ENCODE measurements at regions not wholly inside any gene's neighbourhood (a gene's known extent, or its start where the extent isn't known, plus 50 kb on each side); places are given as distances from the start of the nearest gene placed in this dataset.
"Not testable (repeated sequence)": the region's sequence is repeated elsewhere in the genome, so short reads cannot be mapped to it uniquely, and the experiment has no call there.

DNA sequence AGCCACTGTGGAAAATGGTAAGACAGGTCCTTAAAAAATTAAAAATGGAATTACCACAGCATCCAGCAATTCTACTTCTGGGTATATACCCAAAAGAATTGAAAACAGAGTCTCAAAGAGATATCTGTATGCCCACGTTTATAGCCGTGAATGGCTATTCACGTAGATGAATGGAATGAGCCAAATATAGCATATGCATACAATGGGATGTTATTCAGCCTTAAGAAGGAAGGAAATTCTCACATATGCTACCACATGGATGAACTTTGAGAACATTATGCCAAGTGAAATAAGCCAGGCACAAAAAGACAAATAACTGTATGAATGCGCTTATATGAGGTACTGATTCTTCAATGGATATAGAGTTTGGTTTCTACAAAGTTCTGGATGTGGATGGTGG lies 134.5 kb upstream of the KCNE2 start:
- 50% methylated on average over 4 of the region's 4 CpGs for WGBS (ENCODE audit: low lambda C conversion rate)
- ATAC-seq, result no peak
- H3K36me3 ChIP-seq (replicated peaks in 1 of 2; ENCODE audit: control insufficient read depth in 1 of 2, insufficient read depth in 2 of 2, low read length in 2 of 2), result no peaks in the 10 kb centered on the region
- in situ Hi-C loops (cut with HindIII; ENCODE audit: extremely low pct_ligation_motif_present, low pct_unique_long_range_greater_than_20kb) (no loop called here), intact Hi-C loops (cut with micrococcal nuclease; ENCODE audit: unreplicated experiment) (no loop called here)
- CTCF ChIA-PET (ENCODE audit: low intra/inter-chr PET ratio, low total read pairs), result no interaction called here
- no peak overlapping the region for H3K9ac ChIP-seq (ENCODE audit: insufficient read depth, low read depth, low read length)
- no peak overlapping the region for H3K27ac ChIP-seq (ENCODE audit: extremely low read length, insufficient read depth, low read length)
- no peak overlapping the region for H3K4me2 ChIP-seq (ENCODE audit: low read depth, low read length)
- H3K79me2 ChIP-seq (ENCODE audit: insufficient read depth, low read length), result no peaks in the 10 kb centered on the region
- H2AFZ ChIP-seq (ENCODE audit: low read length), result no peak overlapping the region
- TF ChIP-seq ZNF263 (CRISPR knock-in tag; IDR thresholded peaks at IDR 0.05) (no peak), ZNF883 (CRISPR knock-in tag; IDR thresholded peaks at IDR 0.05; ENCODE audit: not compliant biosample characterization) (no peak), ZNF713 (CRISPR knock-in tag; IDR thresholded peaks at IDR 0.05) (no peak), ZNF124 (CRISPR knock-in tag; IDR thresholded peaks at IDR 0.05) (no peak), YY1 (IDR thresholded peaks at IDR 0.05; ENCODE audit: insufficient read depth, insufficient replicate concordance, low read depth, low read length) (no peak), ZNF205 (CRISPR knock-in tag; IDR thresholded peaks at IDR 0.05) (no peak)
- TF ChIP-seq, protein P1, sequence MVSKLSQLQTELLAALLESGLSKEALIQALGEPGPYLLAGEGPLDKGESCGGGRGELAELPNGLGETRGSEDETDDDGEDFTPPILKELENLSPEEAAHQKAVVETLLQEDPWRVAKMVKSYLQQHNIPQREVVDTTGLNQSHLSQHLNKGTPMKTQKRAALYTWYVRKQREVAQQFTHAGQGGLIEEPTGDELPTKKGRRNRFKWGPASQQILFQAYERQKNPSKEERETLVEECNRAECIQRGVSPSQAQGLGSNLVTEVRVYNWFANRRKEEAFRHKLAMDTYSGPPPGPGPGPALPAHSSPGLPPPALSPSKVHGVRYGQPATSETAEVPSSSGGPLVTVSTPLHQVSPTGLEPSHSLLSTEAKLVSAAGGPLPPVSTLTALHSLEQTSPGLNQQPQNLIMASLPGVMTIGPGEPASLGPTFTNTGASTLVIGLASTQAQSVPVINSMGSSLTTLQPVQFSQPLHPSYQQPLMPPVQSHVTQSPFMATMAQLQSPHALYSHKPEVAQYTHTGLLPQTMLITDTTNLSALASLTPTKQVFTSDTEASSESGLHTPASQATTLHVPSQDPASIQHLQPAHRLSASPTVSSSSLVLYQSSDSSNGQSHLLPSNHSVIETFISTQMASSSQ (IDR thresholded peaks at IDR 0.05; ENCODE audit: low read depth), result no peak
- TF ChIP-seq, protein P1 (CRISPR knock-in tag; IDR thresholded peaks at IDR 0.05; ENCODE audit: borderline replicate concordance), result no peak
- TF ChIP-seq, protein P2, sequence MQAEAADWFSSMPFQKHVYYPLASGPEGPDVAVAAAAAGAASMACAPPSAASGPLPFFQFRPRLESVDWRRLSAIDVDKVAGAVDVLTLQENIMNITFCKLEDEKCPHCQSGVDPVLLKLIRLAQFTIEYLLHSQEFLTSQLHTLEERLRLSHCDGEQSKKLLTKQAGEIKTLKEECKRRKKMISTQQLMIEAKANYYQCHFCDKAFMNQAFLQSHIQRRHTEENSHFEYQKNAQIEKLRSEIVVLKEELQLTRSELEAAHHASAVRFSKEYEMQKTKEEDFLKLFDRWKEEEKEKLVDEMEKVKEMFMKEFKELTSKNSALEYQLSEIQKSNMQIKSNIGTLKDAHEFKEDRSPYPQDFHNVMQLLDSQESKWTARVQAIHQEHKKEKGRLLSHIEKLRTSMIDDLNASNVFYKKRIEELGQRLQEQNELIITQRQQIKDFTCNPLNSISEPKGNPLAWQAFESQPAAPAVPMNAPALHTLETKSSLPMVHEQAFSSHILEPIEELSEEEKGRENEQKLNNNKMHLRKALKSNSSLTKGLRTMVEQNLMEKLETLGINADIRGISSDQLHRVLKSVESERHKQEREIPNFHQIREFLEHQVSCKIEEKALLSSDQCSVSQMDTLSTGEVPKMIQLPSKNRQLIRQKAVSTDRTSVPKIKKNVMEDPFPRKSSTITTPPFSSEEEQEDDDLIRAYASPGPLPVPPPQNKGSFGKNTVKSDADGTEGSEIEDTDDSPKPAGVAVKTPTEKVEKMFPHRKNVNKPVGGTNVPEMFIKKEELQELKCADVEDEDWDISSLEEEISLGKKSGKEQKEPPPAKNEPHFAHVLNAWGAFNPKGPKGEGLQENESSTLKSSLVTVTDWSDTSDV (CRISPR knock-in tag; IDR thresholded peaks at IDR 0.05), result no peak
- POLR2A ChIA-PET, result no interaction called here
- no peaks in the 10 kb centered on the region for H4K20me1 ChIP-seq (ENCODE audit: insufficient read depth, low read length)
- no TSS peak for BruUV-seq (replicated peaks)
- no peaks in the 10 kb centered on the region for H3K4me1 ChIP-seq (ENCODE audit: insufficient read depth, low read length)
- no peaks in the 10 kb centered on the region for H3K9me3 ChIP-seq (ENCODE audit: low read length)
- H3K4me3 ChIP-seq (replicated peaks in 1 of 3; ENCODE audit: insufficient read depth in 1 of 3, low read depth in 2 of 3, low read length in 3 of 3), result no peak overlapping the region
- no peak for DNase-seq (ENCODE audit: low spot score)
- no peak for FAIRE-seq
- H3K27me3 ChIP-seq (ENCODE audit: control insufficient read depth in 1 of 2, insufficient read depth in 2 of 2, low read length in 2 of 2), result peaks cover 0 to 6% of the 10 kb centered on the region in 2 experiments; a peak in 1 of 5 replicates

DNA sequence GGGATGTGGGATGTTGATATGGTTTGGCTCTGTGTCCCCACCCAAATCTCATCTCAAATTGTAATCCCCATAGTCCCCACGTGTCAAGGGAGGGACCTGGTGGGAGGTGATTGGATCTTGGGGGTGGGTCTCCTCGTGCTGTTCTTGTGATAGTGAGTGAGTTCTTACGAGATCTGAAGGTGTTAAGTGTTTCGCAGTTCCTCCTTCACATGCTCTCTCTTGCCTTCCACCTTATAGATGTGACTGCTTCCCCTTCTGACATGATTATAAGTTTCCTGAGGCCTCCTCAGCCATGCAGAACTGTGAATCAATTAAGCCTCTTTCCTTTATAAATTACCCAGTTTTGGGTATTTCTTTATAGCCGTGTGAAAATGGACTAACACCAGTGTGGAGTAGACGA lies 130.1 kb upstream of the KCNE2 start:
- H4K20me1 ChIP-seq (ENCODE audit: insufficient read depth, low read length); H2AFZ ChIP-seq (ENCODE audit: low read length); H3K4me2 ChIP-seq (ENCODE audit: low read depth, low read length); H3K27ac ChIP-seq (ENCODE audit: extremely low read length, insufficient read depth, low read length); FAIRE-seq; in situ Hi-C loops (cut with HindIII; ENCODE audit: extremely low pct_ligation_motif_present, low pct_unique_long_range_greater_than_20kb); DNase-seq (ENCODE audit: low spot score); H3K9me3 ChIP-seq (ENCODE audit: low read length); H3K36me3 ChIP-seq (replicated peaks in 1 of 2; ENCODE audit: control insufficient read depth in 1 of 2, insufficient read depth in 2 of 2, low read length in 2 of 2); H3K4me1 ChIP-seq (ENCODE audit: insufficient read depth, low read length); CTCF ChIA-PET (ENCODE audit: low intra/inter-chr PET ratio, low total read pairs); H3K9ac ChIP-seq (ENCODE audit: insufficient read depth, low read depth, low read length); H3K79me2 ChIP-seq (ENCODE audit: insufficient read depth, low read length); H3K27me3 ChIP-seq (ENCODE audit: control insufficient read depth in 1 of 2, insufficient read depth in 2 of 2, low read length in 2 of 2); H3K4me3 ChIP-seq (replicated peaks in 1 of 3; ENCODE audit: insufficient read depth in 1 of 3, low read depth in 2 of 3, low read length in 3 of 3); POLR2A ChIA-PET; ATAC-seq; BruUV-seq (replicated peaks); intact Hi-C loops (cut with micrococcal nuclease; ENCODE audit: unreplicated experiment): not testable (repeated sequence)
- WGBS (ENCODE audit: low lambda C conversion rate), result 25% methylated on average over 6 of the region's 6 CpGs

Measured in HepG2 (cell line).